Natural killer cell (primary cell): ENCODE measurements at regions not wholly inside any gene's neighbourhood (a gene's known extent, or its start where the extent isn't known, plus 50 kb on each side); places are given as distances from the start of the nearest gene placed in this dataset.

Source experiments
- ATAC-seq, 3 donors: fragments of 150-1000 bp in 2 of 3; fragments of 200-7000 bp in 1 of 3; cut with Tn5 transposase; 1 replicate in 1 of 3; 2 replicates in 2 of 3; pipeline ENCODE4 v1.10.0; 2021; ENCODE audit warnings: mild to moderate bottlenecking in 2 of 3, moderate library complexity in 2 of 3
- DNase-seq, 2 donors: peaks; one replicate each; pipeline versions ENCODE4 v3.0.0 to v3.0.0-alpha.2; 2013 to 2021; ENCODE audit warnings: mixed read lengths in 1 of 2
- H3K27ac ChIP-seq: one replicate; pipeline ENCODE4 v1.5.1; 2013; ENCODE audit warnings: mild to moderate bottlenecking, low read length
- H3K27me3 ChIP-seq: one replicate; pipeline ENCODE4 v1.6.1; 2013; ENCODE audit warnings: low read length; ENCODE audit not compliant: control insufficient read depth, insufficient read depth
- H3K36me3 ChIP-seq: one replicate; pipeline ENCODE4 v1.6.1; 2013; ENCODE audit warnings: low read length; ENCODE audit not compliant: control insufficient read depth, insufficient read depth
- H3K4me1 ChIP-seq: one replicate; pipeline ENCODE4 v1.6.1; 2013; ENCODE audit warnings: low read length; ENCODE audit not compliant: control insufficient read depth, insufficient read depth
- H3K4me3 ChIP-seq: one replicate; pipeline ENCODE4 v1.5.1; 2013; ENCODE audit warnings: low read length
- H3K9me3 ChIP-seq: one replicate; pipeline ENCODE4 v1.6.1; 2013; ENCODE audit warnings: low read length; ENCODE audit not compliant: control insufficient read depth, insufficient read depth
- H3K27ac Mint-ChIP-seq, 2 donors: one replicate each; pipeline ENCODE4 v1.8.0; 2022; ENCODE audit warnings: mild to moderate bottlenecking in 2 of 2, mixed read lengths in 2 of 2, moderate library complexity in 1 of 2
- H3K27me3 Mint-ChIP-seq, 2 donors: one replicate each; pipeline ENCODE4 v1.8.0; 2022; ENCODE audit warnings: low read depth in 2 of 2, mixed read lengths in 2 of 2
- H3K36me3 Mint-ChIP-seq: one replicate; pipeline ENCODE4 v1.8.0; 2022; ENCODE audit warnings: mixed read lengths
- H3K4me1 Mint-ChIP-seq, 2 donors: one replicate each; pipeline ENCODE4 v1.8.0; 2022; ENCODE audit warnings: mixed read lengths in 2 of 2
- H3K4me3 Mint-ChIP-seq: one replicate; pipeline ENCODE4 v1.8.0; 2022; ENCODE audit warnings: mild to moderate bottlenecking, moderate library complexity, mixed read lengths
- H3K9me3 Mint-ChIP-seq, 2 donors: one replicate each; pipeline ENCODE4 v1.8.0; 2022; ENCODE audit warnings: mixed read lengths in 2 of 2
- CTCF ChIP-seq: fragments of 200-600 bp; IDR thresholded peaks from one replicate; pipeline ENCODE4 v1.8.0; 2022; ENCODE audit warnings: antibody characterized with exemption
- WGBS: methylation state at CpG from one replicate; pipeline ENCODE4 v1.1.7; 2013; ENCODE audit warnings: missing lambda C conversion rate; ENCODE audit not compliant: insufficient coverage; 5-methylcytosine and 5-hydroxymethylcytosine counted together
- intact Hi-C: fragments of 100-400 bp; cut with micrococcal nuclease; formaldehyde crosslinking; loops from one replicate; pipeline ENCODE4 v1.14.2; 2022

- H3K27ac ChIP-seq: no peak overlapping the region
- TF ChIP-seq CTCF: no peak
- no peaks in the 10 kb centered on the region for H3K9me3 ChIP-seq
- ATAC-seq: no peak
- Mint-ChIP-seq H3K4me3 (no peak overlapping the region), H3K27me3 (no peaks in the 10 kb centered on the region), H3K36me3 (no peaks in the 10 kb centered on the region), H3K9me3 (no peaks in the 10 kb centered on the region), H3K4me1 (no peaks in the 10 kb centered on the region), H3K27ac (no peak overlapping the region)
- H3K4me1 ChIP-seq: no peaks in the 10 kb centered on the region
- H3K36me3 ChIP-seq: no peaks in the 10 kb centered on the region
- H3K27me3 ChIP-seq: no peaks in the 10 kb centered on the region
- intact Hi-C loops: no loop called here
- DNase-seq: no peak
- no peak overlapping the region for H3K4me3 ChIP-seq
- WGBS: 84% methylated on average over 3 of the region's 3 CpGs
Observed at GRCh38 chr5:2471152-2471879, 280.2 kb downstream of the IRX2 start.

- intact Hi-C loops: no loop called here
- no peak overlapping the region for H3K27ac ChIP-seq
- Mint-ChIP-seq H3K27me3 (no peaks in the 10 kb centered on the region), H3K4me1 (no peaks in the 10 kb centered on the region), H3K36me3 (no peaks in the 10 kb centered on the region), H3K4me3 (no peak overlapping the region), H3K9me3 (peaks cover 0 to 2% of the 10 kb centered on the region in 2 donors), H3K27ac (no peak overlapping the region)
- no peaks in the 10 kb centered on the region for H3K4me1 ChIP-seq
- no peak for DNase-seq
- 70% methylated on average over 9 of the region's 9 CpGs for WGBS
- H3K27me3 ChIP-seq: no peaks in the 10 kb centered on the region
- no peak for TF ChIP-seq CTCF
- H3K36me3 ChIP-seq: no peaks in the 10 kb centered on the region
- no peaks in the 10 kb centered on the region for H3K9me3 ChIP-seq
- no peak overlapping the region for H3K4me3 ChIP-seq
- ATAC-seq: no peak
Observed at GRCh38 chr5:2466966-2467365, 284.5 kb downstream of the IRX2 start.

DNA sequence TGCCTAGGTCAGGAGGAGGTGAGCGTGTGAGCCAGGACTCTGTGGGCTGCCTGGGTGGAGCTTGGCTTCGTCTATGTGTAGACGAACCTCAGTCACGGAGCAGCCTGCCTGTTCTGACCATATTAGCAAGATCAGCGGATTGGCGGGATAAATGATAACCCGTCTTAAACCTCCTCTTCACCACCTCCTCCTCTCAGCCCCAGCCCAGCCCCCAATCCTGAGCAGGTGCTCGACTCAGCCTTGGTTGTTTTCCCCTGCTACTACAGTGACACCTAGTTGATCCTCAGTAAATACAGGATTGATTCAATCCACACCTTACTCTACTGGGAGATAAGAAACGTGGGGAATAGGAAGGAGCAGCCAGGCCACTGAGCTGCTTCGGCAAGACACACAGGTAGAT lies 286.1 kb downstream of the IRX2 start:
- intact Hi-C loops: no loop called here
- Mint-ChIP-seq H3K27ac (no peak overlapping the region), H3K27me3 (no peaks in the 10 kb centered on the region), H3K9me3 (peaks cover 0 to 2% of the 10 kb centered on the region in 2 donors), H3K4me1 (no peaks in the 10 kb centered on the region), H3K36me3 (no peaks in the 10 kb centered on the region), H3K4me3 (no peak overlapping the region)
- Histone ChIP-seq H3K27me3 (no peaks in the 10 kb centered on the region), H3K9me3 (no peaks in the 10 kb centered on the region), H3K27ac (no peak overlapping the region), H3K36me3 (no peaks in the 10 kb centered on the region), H3K4me1 (no peaks in the 10 kb centered on the region), H3K4me3 (no peak overlapping the region)
- TF ChIP-seq CTCF: no peak
- no peak for DNase-seq
- ATAC-seq: no peak
- 80% methylated on average over 10 of the region's 10 CpGs for WGBS

- H3K9me3 ChIP-seq: no peaks in the 10 kb centered on the region
- no peaks in the 10 kb centered on the region for H3K27me3 ChIP-seq
- Mint-ChIP-seq H3K27me3 (no peaks in the 10 kb centered on the region), H3K4me3 (no peak overlapping the region), H3K27ac (no peak overlapping the region), H3K36me3 (no peaks in the 10 kb centered on the region), H3K4me1 (no peaks in the 10 kb centered on the region), H3K9me3 (peaks cover 0 to 5% of the 10 kb centered on the region in 2 donors)
- no peak overlapping the region for H3K4me3 ChIP-seq
- ATAC-seq: no peak
- no peaks in the 10 kb centered on the region for H3K4me1 ChIP-seq
- no peaks in the 10 kb centered on the region for H3K36me3 ChIP-seq
- no peak overlapping the region for H3K27ac ChIP-seq
- DNase-seq: no peak
- WGBS: 87% methylated on average over 9 of the region's 9 CpGs
- TF ChIP-seq CTCF: no peak
- intact Hi-C loops: no loop called here
Observed at GRCh38 chr5:2464141-2464540, 287.3 kb downstream of the IRX2 start.
